Activated CD4-positive, CD25-positive, alpha-beta regulatory T cell (primary cell): ENCODE measurements at regions not wholly inside any gene's neighbourhood (a gene's known extent, or its start where the extent isn't known, plus 50 kb on each side); places are given as distances from the start of the nearest gene placed in this dataset.
"Not testable (repeated sequence)": the region's sequence is repeated elsewhere in the genome, so short reads cannot be mapped to it uniquely, and the experiment has no call there.

ENCODE experiments used
- DNase-seq, 4 experiments: peaks; one replicate each; lab custom pipeline; 2025; lab: John Stamatoyannopoulos, UW

DNA sequence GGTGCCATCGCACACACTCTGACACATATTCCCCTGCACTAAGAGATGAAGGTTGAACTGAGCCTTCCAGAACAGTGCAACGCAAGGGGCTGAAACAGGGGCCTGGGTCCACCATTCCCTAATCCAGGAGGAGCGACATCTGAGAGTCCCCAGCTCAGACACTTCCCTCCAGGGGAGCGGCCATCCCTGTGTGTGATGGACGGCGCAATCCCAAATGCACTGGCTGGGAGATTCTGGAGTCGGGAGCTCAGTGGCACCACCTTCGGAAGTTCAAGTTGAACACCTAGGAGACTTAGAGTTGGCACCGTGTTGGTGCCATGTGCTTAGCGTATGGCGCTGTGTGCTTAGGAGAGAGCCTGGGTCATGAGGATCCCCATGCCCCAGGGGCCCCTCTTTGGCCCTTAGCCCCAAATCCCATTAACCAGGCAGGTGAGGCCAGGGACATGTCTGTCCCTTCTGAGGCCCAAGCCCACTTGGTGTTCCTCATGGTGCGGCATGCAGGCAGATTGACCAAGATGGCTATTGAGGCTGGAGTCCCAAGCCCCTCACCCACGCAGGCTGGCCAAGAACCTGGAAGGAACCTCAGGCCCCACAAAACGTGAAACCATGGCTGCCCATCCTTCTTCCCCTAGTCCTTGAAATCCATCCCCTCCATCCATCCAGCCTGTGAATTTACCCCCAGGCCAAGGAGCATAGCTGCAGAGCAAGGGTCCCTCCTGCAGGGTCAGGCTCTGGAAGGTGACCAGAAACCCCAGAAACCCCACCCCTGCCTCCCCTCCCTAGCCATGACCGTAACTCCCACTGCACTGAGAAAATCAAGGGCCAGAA is 114.1 kb upstream of the OTOS start:
- no peak for DNase-seq

DNA sequence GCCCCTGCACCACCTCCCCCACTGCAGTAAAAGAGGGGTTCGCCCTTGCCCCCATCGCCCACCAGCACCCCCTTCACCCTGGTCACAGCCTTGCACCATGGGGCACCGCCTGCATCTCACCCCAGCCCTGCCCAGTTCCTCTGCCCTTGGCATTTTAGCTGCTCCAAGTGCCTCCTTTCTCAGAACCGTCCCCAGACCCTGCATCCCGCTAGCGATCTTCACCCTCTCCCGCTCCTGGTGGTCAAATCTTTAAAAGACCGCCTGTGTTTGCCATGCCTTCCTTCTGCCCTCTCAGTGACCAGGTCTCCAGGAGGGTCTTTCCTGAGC is 114.7 kb upstream of the OTOS start:
- no peak for DNase-seq

DNA sequence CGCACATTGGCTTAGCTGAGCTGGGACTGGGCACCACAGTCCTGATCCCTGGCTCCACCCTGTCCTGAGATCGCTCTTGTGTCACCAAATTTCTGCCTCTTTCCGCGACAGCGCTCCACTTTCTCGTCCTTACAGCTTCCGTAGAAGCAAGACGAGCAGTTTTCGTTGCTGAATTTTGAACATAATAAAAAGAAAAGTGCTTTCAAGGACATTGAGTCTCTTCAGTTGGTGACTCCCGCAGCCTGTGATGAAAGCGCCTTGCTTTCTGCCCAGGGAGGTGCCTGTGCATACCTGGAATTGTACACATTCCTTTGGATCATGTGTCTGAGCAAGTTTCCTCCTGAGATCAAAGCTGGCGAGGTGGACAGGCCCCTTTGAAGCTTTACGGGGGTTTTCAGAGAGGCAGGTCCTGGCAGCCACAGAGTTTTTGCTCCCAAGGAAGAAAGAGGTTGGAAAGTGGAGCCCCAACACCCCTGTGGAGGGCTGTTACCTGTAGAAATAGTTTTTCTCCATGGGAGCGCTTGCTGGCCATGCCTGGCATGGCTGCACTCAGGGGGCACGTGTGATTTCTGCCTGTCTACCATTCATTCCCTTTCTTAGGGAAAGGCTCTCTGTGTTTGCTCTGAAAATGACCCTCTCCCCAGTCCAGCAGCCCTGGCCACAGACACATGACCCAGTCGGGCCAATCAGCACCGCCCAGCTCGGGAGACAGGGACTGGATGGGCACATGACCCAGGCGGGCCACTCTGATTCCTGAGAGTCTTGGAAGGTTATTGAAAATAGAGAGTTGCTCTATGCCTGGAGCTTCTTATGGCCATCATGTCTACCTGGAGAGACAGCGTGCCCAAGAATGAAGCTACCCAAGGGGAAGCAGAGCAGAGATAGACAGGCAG is 115.6 kb upstream of the OTOS start:
- no peak for DNase-seq

DNA sequence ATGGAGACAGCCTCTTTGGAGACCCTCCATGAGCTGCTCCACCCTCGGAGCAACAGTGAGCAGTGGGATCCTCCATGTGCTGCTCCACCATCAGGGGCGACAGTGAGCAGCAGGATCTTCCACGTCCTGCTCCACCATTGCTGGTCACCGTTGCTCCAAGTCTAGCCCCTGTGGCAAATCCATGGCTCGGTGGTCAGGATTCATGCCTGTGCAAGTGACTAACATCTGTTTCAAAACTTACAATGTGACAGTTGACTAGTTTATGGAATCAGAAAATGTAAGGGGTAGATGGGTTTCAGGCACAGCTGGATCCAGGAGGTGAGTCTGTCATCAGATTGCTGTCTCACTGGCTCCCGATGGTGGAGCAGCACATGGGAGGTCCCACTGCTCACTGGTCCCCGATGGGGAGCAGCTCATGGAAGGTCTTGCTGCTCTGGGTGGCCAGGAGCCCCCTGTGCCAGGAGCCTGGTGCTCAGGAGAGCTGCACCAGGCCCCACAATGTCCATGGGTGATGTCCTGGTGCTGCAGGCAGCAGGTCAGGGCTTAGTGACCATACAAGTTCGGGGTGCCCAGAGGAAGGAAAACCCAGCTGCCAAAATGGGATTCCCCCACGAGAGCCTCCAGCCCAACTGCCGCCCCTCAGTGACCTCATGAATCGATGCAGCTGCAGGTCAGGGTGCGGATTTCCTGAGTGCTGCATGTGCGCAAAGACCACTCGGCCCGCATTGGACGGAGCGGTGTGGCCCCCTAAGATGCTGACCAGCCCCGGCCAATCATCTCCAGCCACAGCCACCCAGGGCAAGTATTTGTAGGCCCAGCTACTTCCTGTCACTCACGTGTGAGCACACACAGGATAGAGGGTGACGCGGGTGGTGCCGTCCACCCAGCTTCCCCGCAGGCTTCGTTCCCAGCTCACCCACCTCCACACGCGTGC is 116.5 kb upstream of the OTOS start:
- DNase-seq = no peak

DNA sequence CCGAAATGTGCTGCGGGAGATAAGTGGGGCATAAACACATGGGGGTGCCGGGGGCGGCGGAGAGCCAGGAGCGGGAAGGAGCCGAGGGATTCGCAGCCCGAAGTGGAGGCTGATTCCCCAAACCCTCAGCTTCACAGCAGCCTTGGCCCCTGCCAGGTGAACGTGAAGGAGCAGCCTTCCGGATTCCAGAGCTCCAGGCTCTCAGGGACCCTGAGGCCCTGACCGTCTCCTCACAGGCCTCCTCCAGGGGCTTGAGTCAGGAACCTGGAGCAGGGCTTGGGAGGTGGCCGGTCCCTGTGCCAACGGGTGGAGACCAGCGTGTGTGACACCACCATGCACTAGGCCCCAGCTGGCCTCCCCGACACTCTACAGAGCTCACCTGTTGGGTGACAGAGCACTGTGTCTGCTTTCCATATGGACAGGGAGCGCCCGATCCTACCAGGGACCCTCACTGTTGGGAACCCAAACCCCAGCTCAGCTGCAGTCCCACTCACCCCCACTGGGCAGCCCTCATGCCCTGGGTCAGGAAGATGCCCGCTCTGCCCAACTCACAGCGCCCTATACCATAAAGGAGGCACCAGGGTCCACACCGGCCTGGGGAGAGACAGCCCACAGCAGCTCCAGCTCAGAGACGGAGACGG is 117.6 kb upstream of the OTOS start:
- no peak for DNase-seq

DNA sequence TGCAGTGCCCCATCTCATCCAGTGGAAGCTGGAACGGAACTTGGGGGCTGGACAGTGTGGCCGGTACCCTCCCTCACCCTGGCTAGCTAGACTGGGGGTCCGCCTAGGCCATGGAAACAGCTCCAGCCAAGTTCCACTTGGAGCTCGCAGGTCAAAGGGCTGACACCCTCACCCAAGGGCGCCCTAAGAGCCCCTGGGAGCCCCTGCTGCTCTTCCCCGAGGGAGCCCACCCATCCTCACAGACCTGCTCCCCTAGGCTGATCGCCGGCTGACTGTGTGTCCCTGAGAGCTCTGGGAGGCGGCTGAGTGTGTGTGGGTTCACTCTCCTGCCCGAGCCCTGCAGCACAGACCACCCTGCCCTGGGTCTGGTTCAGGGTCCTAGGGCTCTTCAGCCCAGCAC is 118.2 kb upstream of the OTOS start:
- DNase-seq = no peak

DNA sequence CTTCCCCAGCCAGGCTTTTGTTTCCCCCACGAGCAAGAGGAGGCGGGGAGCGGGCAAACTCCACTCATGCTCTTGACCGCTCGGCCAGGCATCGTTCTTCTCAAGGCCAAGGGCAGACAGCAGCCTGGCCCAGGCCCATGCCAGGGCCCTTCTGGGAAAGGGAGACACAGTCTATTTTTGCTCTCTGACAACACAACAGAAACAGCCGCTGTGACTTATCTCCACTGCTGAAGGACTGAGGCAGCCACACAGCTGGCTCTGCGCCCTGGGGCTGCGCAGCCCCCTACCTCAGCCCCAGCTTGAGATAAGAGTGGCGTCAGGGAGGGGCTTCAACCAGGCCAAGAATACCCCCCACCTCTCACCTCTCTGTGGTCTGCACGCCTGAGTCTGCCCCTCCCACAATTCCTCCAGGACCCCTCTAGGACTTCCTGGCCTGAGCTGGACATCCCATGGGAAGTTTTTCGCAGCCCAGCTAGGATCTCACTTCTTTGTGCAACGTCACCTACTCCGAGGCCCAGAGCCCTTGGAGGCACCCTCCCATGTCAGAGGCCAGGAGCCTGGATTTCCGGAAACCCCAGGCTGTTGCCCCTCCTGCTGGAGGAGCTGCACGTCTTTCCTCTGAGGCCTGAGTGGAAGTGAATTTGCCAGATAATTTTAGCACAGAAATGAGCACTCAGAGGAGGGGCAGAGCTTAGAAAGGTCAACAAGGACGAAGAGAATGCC is 118.9 kb upstream of the OTOS start:
- no peak for DNase-seq

DNA sequence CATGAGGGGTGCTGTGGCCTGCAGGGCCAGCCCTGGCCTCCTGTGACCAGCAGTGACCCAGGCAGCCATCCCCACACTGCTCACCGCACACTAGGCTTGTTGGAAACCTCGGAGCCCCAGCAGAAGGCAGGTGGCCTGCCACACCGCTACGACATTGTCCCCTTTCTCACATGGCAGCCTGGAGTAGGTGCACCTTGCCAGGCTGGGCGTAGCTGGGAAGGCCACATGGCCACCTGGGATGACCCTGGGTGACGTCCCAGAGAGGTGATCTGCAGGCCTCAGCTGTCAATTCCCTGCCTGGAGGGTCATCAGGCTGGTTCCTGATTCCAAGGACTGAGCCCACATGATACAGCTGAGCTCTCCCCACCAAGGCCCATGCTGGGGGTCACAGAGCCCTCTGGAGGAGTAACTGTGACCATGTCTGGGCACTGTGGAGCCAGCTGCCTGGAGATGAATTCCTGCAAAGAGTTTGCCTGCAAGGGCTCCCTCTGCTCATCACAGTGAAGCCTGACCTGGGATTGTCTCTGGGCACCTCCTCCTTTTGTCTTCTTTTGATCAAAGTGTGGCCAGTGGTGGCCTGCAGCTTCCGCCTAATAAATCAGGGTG is 119.6 kb upstream of the OTOS start:
- no peak for DNase-seq

DNA sequence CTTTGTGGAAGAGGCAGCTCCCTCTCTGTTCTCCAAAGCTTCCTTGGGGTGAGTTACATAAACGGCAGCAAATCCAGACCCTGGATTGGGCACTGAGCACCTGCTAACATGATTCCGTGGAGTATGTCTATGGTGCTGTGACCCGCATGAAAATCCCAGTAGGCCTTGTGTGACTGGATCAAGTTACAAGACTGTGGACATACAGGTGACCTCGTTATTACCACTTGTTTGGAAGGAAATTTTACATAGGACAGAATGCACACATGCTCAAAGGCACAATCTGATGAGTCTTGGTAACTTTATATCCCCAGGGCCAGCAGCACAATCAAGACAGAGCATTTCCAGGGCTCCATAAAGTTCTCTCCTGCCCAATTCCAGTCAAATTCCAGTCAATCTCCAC is 120.2 kb upstream of the OTOS start:
- no peak for DNase-seq

DNA sequence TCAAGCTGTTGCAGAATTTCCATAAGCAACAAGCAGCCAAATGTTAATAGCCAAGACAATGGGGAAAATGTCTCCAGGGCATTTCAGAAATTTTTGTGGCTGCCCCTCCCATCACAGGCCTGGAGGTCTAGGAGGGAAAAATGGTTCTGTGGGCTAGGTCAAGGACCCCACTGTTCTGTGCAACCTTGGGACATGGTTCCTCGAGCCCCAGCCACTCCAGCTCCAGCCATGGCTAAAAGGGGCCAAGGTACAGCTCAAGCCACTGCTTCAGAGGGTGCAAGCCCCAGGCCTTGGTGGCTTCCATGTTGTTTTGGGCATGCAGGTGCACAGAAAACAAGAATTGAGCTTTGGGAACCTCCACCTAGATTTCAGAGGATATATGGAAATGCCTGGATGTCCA is 122.1 kb upstream of the OTOS start:
- DNase-seq = not testable (repeated sequence)

DNA sequence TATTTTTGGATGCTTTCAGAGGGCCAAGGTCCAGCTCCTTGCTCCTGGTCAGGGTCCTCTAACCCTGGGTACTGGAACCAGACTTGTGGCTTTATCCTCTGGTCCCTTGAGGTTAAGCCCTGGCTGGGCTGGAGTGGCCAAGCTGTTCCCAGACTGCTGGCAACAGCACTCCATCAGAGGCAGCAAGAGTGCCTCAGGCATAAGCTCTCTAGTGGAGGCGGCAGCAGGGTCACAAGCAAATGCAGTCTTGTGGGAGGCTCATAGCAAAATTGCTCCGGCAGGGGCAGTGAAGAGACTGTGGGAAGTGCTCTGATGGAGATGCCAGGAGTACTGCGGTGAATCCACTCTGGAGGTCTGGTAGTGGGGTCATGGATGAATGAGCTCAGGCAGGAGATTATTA is 128.9 kb upstream of the OTOS start:
- no peak for DNase-seq

DNA sequence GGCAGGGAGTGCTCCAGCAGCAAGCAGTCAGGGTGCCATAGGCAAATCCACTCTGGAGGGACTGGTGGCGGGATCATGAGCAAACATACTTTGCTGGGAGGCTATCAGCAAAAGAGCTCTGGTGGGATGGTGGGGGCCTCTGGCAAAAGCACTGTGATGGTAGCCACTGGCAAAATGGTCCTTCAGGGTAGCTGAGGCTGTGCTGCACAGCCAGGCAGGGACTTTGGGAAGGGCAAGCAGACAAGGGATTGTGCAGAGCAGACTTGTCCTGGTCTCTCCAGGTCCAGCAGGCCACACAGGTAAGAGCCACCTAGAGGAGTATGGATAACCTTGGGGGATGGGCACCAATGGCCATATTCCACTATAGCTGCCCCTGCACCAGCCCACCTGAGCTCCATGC is 129.4 kb upstream of the OTOS start:
- no peak for DNase-seq

DNA sequence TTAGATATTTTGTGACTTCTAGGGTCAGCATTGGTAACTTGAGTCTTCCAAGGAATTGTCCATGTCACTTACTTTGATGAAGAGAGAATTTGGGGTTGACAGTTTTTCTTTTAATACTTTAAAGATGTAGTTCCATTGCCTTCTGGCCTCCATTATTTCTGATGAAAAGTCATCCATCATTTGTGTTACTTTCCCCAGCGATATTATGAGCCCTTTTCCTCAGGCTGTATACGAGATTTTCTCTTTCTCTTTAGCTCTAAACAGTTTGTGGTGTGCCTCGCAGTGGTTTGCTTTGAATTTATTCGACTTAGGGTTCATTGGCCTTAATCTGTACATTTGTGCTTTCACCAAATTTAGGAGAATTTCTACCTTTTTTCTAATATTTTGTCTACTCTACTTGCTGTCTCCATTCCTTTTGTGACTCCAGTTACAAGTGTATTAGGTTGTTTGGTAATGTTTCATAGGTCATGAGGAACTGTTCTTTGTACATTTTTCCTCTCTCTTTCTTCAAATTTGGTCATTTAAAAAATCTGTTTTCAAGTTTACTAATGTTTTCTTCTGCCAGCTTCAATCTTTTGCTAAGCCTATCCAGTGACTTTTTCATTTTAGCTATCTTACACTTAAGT is 131.4 kb upstream of the OTOS start:
- DNase-seq = no peak

DNA sequence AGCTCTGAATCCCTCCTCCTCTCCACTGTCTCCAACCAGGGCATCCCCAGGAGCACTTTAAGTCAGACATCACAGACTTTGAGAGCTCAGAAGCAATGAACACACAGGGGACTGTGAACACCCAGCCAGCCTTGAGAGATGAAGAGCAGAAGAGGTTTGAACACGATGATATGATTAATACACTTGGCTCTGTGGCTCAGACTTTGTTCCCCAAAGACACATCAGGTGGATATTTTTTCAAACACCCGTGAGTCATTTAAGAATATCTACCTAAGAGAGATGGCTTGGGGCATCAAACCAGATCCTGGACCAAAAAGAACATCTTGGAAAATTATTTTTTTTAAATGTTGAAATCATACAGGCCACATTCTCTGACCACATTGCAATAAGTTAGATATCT is 134.9 kb upstream of the OTOS start:
- DNase-seq = no peak

DNA sequence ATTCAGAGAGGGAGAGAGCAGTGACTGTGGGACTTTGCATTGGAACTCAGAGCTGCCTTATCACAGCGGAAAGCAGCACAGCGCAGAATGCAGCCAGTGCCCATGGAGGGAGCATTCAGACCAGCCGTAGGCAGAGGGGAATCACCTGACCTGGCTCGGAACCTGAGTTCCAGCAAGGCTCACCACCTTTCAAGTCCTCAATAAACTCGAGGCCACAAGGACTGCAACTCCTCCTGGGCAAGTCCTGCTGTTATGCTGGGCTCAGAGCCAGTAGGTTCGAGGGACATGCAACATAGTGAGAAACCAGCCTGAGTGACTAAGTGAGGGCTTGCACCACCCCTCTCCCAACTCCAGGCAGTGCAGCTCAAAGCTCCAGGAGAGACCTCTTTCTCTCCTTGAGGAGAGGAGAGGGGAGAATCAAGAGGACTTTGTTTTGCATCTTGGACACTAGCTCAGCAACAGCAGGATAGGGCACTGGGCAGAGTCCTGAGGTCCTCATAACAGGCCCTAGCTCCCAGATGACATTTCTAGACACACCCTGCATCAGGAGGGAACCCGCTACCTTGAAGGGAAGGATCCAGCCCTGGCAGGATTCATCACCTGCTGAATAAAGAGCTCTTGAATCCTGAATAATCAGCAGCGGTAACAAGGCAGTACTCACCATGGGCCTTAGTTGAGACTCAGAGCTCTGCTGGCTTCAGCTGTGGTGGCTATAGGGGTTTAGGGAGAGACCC is 136.8 kb upstream of the OTOS start:
- DNase-seq = no peak

DNA sequence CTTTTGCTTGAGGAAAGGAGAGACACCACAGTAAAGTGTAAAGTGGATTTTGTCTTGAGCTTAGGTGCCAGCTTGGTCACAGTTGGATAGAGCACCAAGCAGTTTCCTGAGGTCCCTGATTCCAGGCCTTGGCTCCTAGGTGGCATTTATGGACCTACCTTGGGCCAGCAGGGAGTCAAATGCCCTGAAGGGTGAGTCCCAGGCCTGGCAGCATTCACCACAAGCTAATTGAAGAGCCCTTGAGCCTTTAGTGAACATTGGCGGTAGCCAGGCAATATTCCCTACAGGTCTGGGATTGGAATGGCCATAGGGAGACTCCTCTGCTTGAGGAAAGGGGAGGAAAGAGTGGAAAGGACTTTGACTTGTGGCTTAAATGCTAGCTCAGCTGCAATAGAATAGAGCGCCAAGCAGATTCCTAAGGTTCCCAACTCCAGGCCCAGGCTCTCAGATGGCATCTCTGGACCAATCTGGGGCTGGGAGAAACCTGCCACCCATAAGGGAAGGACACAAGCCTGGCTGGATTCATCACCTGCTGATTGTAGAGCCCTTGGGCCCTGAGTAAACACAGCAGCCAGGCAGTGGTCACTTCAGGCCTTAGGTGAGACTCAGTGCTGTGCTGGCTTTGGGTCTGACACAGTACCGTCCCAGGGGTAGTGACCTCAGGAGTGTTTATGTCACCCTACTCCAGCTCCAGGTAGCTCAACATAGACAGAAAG is 137.5 kb upstream of the OTOS start:
- no peak for DNase-seq

DNA sequence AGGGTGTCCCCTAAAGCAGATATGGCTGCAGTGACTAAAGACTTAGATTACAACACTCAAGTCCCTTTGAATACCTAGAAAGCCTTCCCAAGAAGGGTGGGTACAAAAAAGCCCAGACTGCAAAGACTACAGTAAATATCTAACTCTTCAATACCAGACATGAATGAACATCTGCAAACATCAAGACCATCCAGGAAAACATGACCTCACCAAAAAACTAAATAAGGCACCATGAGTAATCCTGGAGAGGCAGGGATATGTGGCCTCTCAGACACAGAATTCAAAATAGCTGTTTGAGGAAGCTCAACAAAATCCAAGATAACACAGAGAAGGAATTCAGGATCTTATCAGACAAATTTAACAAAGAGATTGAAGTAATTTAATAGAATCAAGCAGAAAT is 138.2 kb upstream of the OTOS start:
- DNase-seq = no peak

DNA sequence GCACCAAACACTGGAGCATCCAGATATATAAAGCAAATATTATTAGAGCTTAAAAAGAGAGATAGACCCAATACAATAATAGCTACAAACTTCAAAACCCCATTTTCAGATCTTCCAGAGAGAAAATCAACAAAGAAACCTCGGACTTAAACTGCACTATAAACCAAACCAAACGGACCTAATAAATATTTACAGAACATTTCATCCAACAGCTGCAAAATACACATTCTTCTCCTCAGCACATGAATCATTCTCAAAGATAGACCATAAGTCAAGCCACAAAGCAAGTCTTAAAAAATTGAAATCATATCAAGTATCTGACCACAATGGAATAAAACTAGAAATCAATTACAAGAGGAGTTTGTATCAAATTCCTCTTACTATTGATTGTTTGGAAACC is 140.2 kb upstream of the OTOS start:
- DNase-seq = no peak
